B cell (primary cell): ENCODE measurements at regions not wholly inside any gene's neighbourhood (a gene's known extent, or its start where the extent isn't known, plus 50 kb on each side); places are given as distances from the start of the nearest gene placed in this dataset.

Experiments used
- ATAC-seq: fragments of 200-7000 bp; cut with Tn5 transposase; one replicate; pipeline ENCODE4 v1.10.0; 2021; ENCODE audit warnings: low read depth, mild to moderate bottlenecking, moderate number of reproducible peaks, moderate library complexity
- CTCF ChIA-PET: fragments of 350-600 bp; sonication (Branson Sonifier 250); formaldehyde crosslinking; loops from one replicate; lab custom pipeline; 2021; ENCODE audit warnings: antibody characterized with exemption, inconsistent platforms; lab: Charles Lee
- POLR2A ChIA-PET: fragments of 350-600 bp; sonication (Branson Sonifier 250); formaldehyde crosslinking; loops from one replicate; lab custom pipeline; 2021; ENCODE audit warnings: antibody characterized with exemption; lab: Charles Lee
- DNase-seq: peaks from one replicate; pipeline ENCODE4 v3.0.0; 2013
- H2AFZ ChIP-seq: 2 replicates; pipeline ENCODE4 v1.6.1; 2012; ENCODE audit warnings: mild to moderate bottlenecking, low read depth, low read length; ENCODE audit not compliant: insufficient read depth, poor library complexity, severe bottlenecking
- H3K27ac ChIP-seq, 2 donors: 1 replicate in 1 of 2; 2 replicates in 1 of 2; pipeline ENCODE4 v1.5.1; 2012 to 2013; ENCODE audit warnings: low read length in 2 of 2, mild to moderate bottlenecking in 2 of 2, moderate library complexity in 1 of 2
- H3K27me3 ChIP-seq, 4 experiments: fragments of 200-600 bp in 1 of 4; sonication (generic) in 1 of 4; replicated peaks in 1 of 4; 1 replicate in 2 of 4; 2 replicates in 2 of 4; pipeline versions ENCODE4 v1.6.1 to v1.7.0; 2013 to 2016; ENCODE audit warnings: low read length in 3 of 4, mild to moderate bottlenecking in 2 of 4, mixed read lengths in 1 of 4, moderate library complexity in 1 of 4; ENCODE audit not compliant: insufficient read depth in 4 of 4, control insufficient read depth in 3 of 4; ENCODE audit errors: control extremely low read depth in 1 of 4
- H3K36me3 ChIP-seq, 2 experiments: replicated peaks in 1 of 2; 1 replicate in 1 of 2; 2 replicates in 1 of 2; pipeline versions ENCODE4 v1.6.1 to v1.7.1; 2013; ENCODE audit warnings: low read length in 1 of 2; ENCODE audit not compliant: insufficient read depth in 2 of 2, control insufficient read depth in 1 of 2; ENCODE audit errors: control extremely low read depth in 1 of 2, extremely low read depth in 1 of 2
- H3K4me1 ChIP-seq, 2 donors: fragments of 200-600 bp in 1 of 2; sonication (generic) in 1 of 2; 1 replicate in 1 of 2; 2 replicates in 1 of 2; pipeline versions ENCODE4 v1.5.1 to v1.6.1; 2013 to 2017; ENCODE audit warnings: low read length in 2 of 2; ENCODE audit not compliant: control insufficient read depth in 2 of 2, insufficient read depth in 2 of 2
- H3K4me2 ChIP-seq: replicated peaks from 2 replicates; pipeline ENCODE3; 2012; ENCODE audit warnings: mild to moderate bottlenecking, low read depth, low read length; ENCODE audit not compliant: poor library complexity, severe bottlenecking
- H3K4me3 ChIP-seq, 5 experiments: fragments of 200-600 bp in 1 of 5; sonication (generic) in 1 of 5; 1 replicate in 3 of 5; 2 replicates in 2 of 5; pipeline versions ENCODE4 v1.5.1 to v1.7.0; 2011 to 2016; ENCODE audit warnings: low read length in 4 of 5, mild to moderate bottlenecking in 4 of 5, low read depth in 2 of 5, control low read depth in 1 of 5, moderate library complexity in 1 of 5; ENCODE audit not compliant: insufficient read depth in 1 of 5; ENCODE audit errors: control extremely low read depth in 1 of 5, extremely low read depth in 1 of 5
- H3K79me2 ChIP-seq: fragments of 200-600 bp; sonication (generic); one replicate; pipeline ENCODE4 v1.6.0; 2016; ENCODE audit warnings: low read length; ENCODE audit not compliant: control insufficient read depth, insufficient read depth
- H3K9ac ChIP-seq: fragments of 200-600 bp; sonication (generic); 2 replicates; pipeline ENCODE4 v1.6.1; 2017; ENCODE audit warnings: mild to moderate bottlenecking, low read length, moderate library complexity
- H3K9me3 ChIP-seq, 3 donors: one replicate each; pipeline versions ENCODE4 v1.6.1 to v1.7.1; 2013; ENCODE audit warnings: low read length in 2 of 3; ENCODE audit not compliant: control insufficient read depth in 2 of 3, insufficient read depth in 1 of 3; ENCODE audit errors: control extremely low read depth in 1 of 3
- H4K20me1 ChIP-seq: 2 replicates; pipeline ENCODE4 v1.6.0; 2012; ENCODE audit warnings: mild to moderate bottlenecking, low read length; ENCODE audit not compliant: insufficient read depth, control insufficient read depth, poor library complexity, severe bottlenecking
- H3K27ac Mint-ChIP-seq: one replicate; pipeline ENCODE4 v1.8.0; 2021; ENCODE audit warnings: mixed read lengths
- H3K27me3 Mint-ChIP-seq: one replicate; pipeline ENCODE4 v1.8.0; 2021; ENCODE audit warnings: mixed read lengths
- H3K4me1 Mint-ChIP-seq: one replicate; pipeline ENCODE4 v1.8.0; 2021; ENCODE audit warnings: mixed read lengths
- H3K4me3 Mint-ChIP-seq: one replicate; pipeline ENCODE4 v1.8.0; 2021; ENCODE audit warnings: mixed read lengths
- H3K9me3 Mint-ChIP-seq: one replicate; pipeline ENCODE4 v1.8.0; 2022; ENCODE audit warnings: mixed read lengths; ENCODE audit not compliant: insufficient read depth
- CTCF ChIP-seq: fragments of 200-600 bp; IDR thresholded peaks from one replicate; pipeline ENCODE4 v1.8.0; 2022; ENCODE audit warnings: antibody characterized with exemption, mild to moderate bottlenecking
- EZH2 ChIP-seq: IDR thresholded peaks from 2 replicates; pipeline ENCODE4 v1.6.1; 2012; ENCODE audit warnings: borderline replicate concordance, low read depth, mild to moderate bottlenecking, moderate library complexity, low read length; ENCODE audit not compliant: insufficient read depth, poor library complexity, severe bottlenecking
- WGBS: methylation state at CpG from one replicate; pipeline ENCODE4 v1.1.5; 2013; ENCODE audit warnings: missing lambda C conversion rate; ENCODE audit not compliant: insufficient coverage; 5-methylcytosine and 5-hydroxymethylcytosine counted together
- intact Hi-C: fragments of 100-400 bp; cut with micrococcal nuclease; formaldehyde crosslinking; loops from one replicate; pipeline ENCODE4 v1.10.0; 2022

- DNase-seq (no peak), ATAC-seq (no peak)
- Histone ChIP-seq H4K20me1 (no peaks in the 10 kb centered on the region), H3K36me3 (no peaks in the 10 kb centered on the region), H3K4me1 (no peaks in the 10 kb centered on the region), H3K4me3 (no peak overlapping the region), H3K27me3 (no peaks in the 10 kb centered on the region), H3K79me2 (no peaks in the 10 kb centered on the region), H3K27ac (no peak overlapping the region), H3K9me3 (no peaks in the 10 kb centered on the region), H3K4me2 (no peak overlapping the region), H3K9ac (no peak overlapping the region), H2AFZ (no peak overlapping the region)
- no peak overlapping the region for H3K27ac Mint-ChIP-seq
- H3K27me3 Mint-ChIP-seq = no peaks in the 10 kb centered on the region
- H3K4me3 Mint-ChIP-seq = no peak overlapping the region
- ChIA-PET POLR2A (no interaction called here), CTCF (no interaction called here)
- TF ChIP-seq EZH2 (no peak), CTCF (no peak)
- H3K9me3 Mint-ChIP-seq = no peaks in the 10 kb centered on the region
- H3K4me1 Mint-ChIP-seq = no peaks in the 10 kb centered on the region
- WGBS = 42% methylated on average over 3 of the region's 3 CpGs
- intact Hi-C loops = no loop called here
Observed at GRCh38 chr3:162569314-162569713, 1072.7 kb downstream of the OTOL1 start.

DNA sequence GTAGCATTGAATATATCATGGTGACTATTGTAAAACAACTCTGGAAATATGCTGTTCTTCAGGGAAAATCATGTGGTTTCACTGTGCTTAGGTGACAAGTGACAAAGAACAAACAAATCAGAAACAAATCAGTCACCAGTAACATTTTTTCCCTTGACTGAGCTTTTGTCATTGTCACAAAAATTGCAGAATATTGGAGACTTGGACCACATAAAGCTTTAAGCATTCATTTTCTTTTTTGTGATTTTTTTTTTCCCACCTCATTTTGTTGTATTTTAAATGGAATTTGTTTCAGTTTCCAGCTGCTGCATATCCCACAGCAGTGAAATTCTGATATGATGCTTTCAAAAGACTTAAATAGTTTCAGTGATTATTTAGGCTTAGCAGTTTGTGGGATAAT lies 1088.4 kb downstream of the OTOL1 start:
- no peaks in the 10 kb centered on the region for H3K27me3 ChIP-seq
- ATAC-seq = no peak
- Mint-ChIP-seq H3K27me3 (no peaks in the 10 kb centered on the region), H3K4me1 (no peaks in the 10 kb centered on the region), H3K4me3 (no peak overlapping the region), H3K9me3 (peaks cover 2% of the 10 kb centered on the region), H3K27ac (no peak overlapping the region)
- DNase-seq = no peak
- no peaks in the 10 kb centered on the region for H3K4me1 ChIP-seq
- POLR2A ChIA-PET = no interaction called here
- H3K36me3 ChIP-seq = no peaks in the 10 kb centered on the region
- TF ChIP-seq EZH2 (no peak), CTCF (no peak)
- no peak overlapping the region for H3K4me3 ChIP-seq
- no peaks in the 10 kb centered on the region for H3K79me2 ChIP-seq
- no peak overlapping the region for H3K27ac ChIP-seq
- intact Hi-C loops = no loop called here
- no peaks in the 10 kb centered on the region for H4K20me1 ChIP-seq
- CTCF ChIA-PET = no interaction called here
- H3K9me3 ChIP-seq = peaks cover 0 to 3% (median 0%) of the 10 kb centered on the region in 3 donors
- H3K9ac ChIP-seq = no peak overlapping the region
- no peak overlapping the region for H2AFZ ChIP-seq
- no peak overlapping the region for H3K4me2 ChIP-seq
